Adrenal gland (tissue), 5 donors: ENCODE measurements at regions not wholly inside any gene's neighbourhood (a gene's known extent, or its start where the extent isn't known, plus 50 kb on each side); places are given as distances from the start of the nearest gene placed in this dataset.

Source experiments
- POLR2A ChIP-seq, 2 donors: fragments of 450-650 bp; IDR thresholded peaks; one replicate each; pipeline ENCODE4 v1.6.1; 2017; ENCODE audit warnings: antibody characterized with exemption in 2 of 2, mild to moderate bottlenecking in 2 of 2, moderate library complexity in 1 of 2
- TF ChIP-seq, protein P1 (sequence below), 6 experiments: fragments of 450-650 bp in 4 of 6; fragments of 200-600 bp in 2 of 6; sonication (generic) in 1 of 6; IDR thresholded peaks; 1 replicate in 5 of 6; 2 replicates in 1 of 6; pipeline versions ENCODE4 v1.5.1 to v1.8.0; 2016 to 2021; ENCODE audit warnings: antibody characterized with exemption in 6 of 6, mild to moderate bottlenecking in 2 of 6, moderate library complexity in 1 of 6
- donor health status: DM: no; HTN: no; CAD: no.

GRCh38 chr3:139106013-139106932, 61.6 kb upstream of the PRR23C start:
- no peak for TF ChIP-seq POLR2A (IDR thresholded peaks at IDR 0.05)
- TF ChIP-seq, protein P1, sequence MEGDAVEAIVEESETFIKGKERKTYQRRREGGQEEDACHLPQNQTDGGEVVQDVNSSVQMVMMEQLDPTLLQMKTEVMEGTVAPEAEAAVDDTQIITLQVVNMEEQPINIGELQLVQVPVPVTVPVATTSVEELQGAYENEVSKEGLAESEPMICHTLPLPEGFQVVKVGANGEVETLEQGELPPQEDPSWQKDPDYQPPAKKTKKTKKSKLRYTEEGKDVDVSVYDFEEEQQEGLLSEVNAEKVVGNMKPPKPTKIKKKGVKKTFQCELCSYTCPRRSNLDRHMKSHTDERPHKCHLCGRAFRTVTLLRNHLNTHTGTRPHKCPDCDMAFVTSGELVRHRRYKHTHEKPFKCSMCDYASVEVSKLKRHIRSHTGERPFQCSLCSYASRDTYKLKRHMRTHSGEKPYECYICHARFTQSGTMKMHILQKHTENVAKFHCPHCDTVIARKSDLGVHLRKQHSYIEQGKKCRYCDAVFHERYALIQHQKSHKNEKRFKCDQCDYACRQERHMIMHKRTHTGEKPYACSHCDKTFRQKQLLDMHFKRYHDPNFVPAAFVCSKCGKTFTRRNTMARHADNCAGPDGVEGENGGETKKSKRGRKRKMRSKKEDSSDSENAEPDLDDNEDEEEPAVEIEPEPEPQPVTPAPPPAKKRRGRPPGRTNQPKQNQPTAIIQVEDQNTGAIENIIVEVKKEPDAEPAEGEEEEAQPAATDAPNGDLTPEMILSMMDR (IDR thresholded peaks at IDR 0.05): no peak
